Endothelial cell (in vitro differentiated cells): ENCODE measurements at regions not wholly inside any gene's neighbourhood (a gene's known extent, or its start where the extent isn't known, plus 50 kb on each side); places are given as distances from the start of the nearest gene placed in this dataset.

Experiments
- DNase-seq: peaks from one replicate; pipeline ENCODE4 v3.0.0; 2021; ENCODE audit warnings: low spot score
- H3K27ac Mint-ChIP-seq: one replicate; pipeline ENCODE4 v1.8.0; 2021; ENCODE audit warnings: mixed read lengths, inconsistent platforms; ENCODE audit not compliant: unreplicated experiment
- H3K27me3 Mint-ChIP-seq: one replicate; pipeline ENCODE4 v1.8.0; 2021; ENCODE audit warnings: mild to moderate bottlenecking, moderate library complexity, mixed read lengths, inconsistent platforms; ENCODE audit not compliant: unreplicated experiment
- H3K36me3 Mint-ChIP-seq: one replicate; pipeline ENCODE4 v1.8.0; 2021; ENCODE audit warnings: mild to moderate bottlenecking, low read depth, mixed read lengths, inconsistent platforms; ENCODE audit not compliant: unreplicated experiment
- H3K4me1 Mint-ChIP-seq: one replicate; pipeline ENCODE4 v1.8.0; 2021; ENCODE audit warnings: mild to moderate bottlenecking, mixed read lengths, inconsistent platforms; ENCODE audit not compliant: unreplicated experiment
- H3K4me3 Mint-ChIP-seq: one replicate; pipeline ENCODE4 v1.8.0; 2021; ENCODE audit warnings: mild to moderate bottlenecking, mixed read lengths, inconsistent platforms; ENCODE audit not compliant: unreplicated experiment
- H3K9me3 Mint-ChIP-seq: one replicate; pipeline ENCODE4 v1.8.0; 2021; ENCODE audit warnings: mixed read lengths, inconsistent platforms; ENCODE audit not compliant: unreplicated experiment
- CTCF ChIP-seq: fragments of 200-600 bp; sonication (generic); IDR thresholded peaks from one replicate; pipeline ENCODE4 v1.5.0; 2021; ENCODE audit warnings: antibody characterized with exemption; ENCODE audit not compliant: unreplicated experiment

GRCh38 chr11:21909145-21909544 is 283.7 kb upstream of the ANO5 start:
- H3K4me1 Mint-ChIP-seq: no peaks in the 10 kb centered on the region
- TF ChIP-seq CTCF: no peak
- no peaks in the 10 kb centered on the region for H3K27me3 Mint-ChIP-seq

DNA sequence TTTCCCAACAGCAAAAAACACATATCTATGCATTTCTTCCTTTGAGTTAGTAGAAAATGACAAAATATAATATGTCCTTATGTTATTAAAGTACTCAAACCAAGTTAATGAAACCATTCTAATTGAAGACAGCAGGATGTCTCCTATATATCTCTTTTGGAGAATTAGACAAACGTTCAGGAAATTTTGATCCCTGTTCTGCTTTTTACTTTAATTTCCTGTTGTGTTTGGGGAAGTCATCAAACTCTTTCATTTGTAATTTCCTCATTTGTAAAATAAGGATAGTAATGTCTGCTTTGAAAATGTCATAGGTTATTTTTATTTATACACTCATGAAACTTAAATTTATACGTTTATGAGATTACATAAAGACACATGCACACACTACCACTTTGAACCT is 281.8 kb upstream of the ANO5 start:
- Mint-ChIP-seq H3K9me3 (no peaks in the 10 kb centered on the region), H3K27ac (no peak overlapping the region), H3K27me3 (no peaks in the 10 kb centered on the region), H3K36me3 (no peaks in the 10 kb centered on the region), H3K4me3 (no peak overlapping the region), H3K4me1 (no peaks in the 10 kb centered on the region)
- TF ChIP-seq CTCF: no peak
- DNase-seq: no peak

More at GRCh38 chr11:21909145-21909544, 283.7 kb upstream of the ANO5 start:
- Mint-ChIP-seq H3K4me3 (no peak overlapping the region), H3K27ac (no peak overlapping the region), H3K9me3 (no peaks in the 10 kb centered on the region), H3K36me3 (no peaks in the 10 kb centered on the region)
- no peak for DNase-seq

DNA sequence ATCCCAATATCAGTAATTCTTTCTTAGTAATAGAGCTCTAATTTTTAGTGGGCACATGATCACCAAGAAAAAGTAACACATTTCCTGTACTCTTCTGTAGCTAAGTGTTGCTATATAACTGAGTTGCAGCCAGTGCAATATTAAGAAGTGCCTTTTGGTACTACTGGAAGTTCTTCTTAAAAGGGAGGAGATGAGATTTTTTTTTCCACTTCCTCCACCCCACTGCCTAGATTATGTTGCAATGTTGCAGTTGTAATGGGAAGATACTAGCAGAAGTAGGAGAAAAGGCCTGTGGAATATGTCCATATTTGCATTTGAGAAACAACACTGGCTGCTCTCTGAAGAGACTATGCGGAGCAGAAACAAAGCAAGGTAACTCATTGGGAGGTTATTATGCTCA is 280.6 kb upstream of the ANO5 start:
- TF ChIP-seq CTCF: no peak
- H3K27ac Mint-ChIP-seq: no peak overlapping the region

GRCh38 chr11:21921151-21921550 is 271.7 kb upstream of the ANO5 start:
- Mint-ChIP-seq H3K27ac (no peak overlapping the region), H3K9me3 (no peaks in the 10 kb centered on the region), H3K36me3 (no peaks in the 10 kb centered on the region), H3K4me1 (no peaks in the 10 kb centered on the region), H3K27me3 (no peaks in the 10 kb centered on the region), H3K4me3 (no peak overlapping the region)
- no peak for DNase-seq
- no peak for TF ChIP-seq CTCF

More for the DNA sequence above, 280.6 kb upstream of the ANO5 start:
- Mint-ChIP-seq H3K4me1 (no peaks in the 10 kb centered on the region), H3K36me3 (no peaks in the 10 kb centered on the region), H3K4me3 (no peak overlapping the region), H3K9me3 (no peaks in the 10 kb centered on the region), H3K27me3 (no peaks in the 10 kb centered on the region)
- no peak for DNase-seq

DNA sequence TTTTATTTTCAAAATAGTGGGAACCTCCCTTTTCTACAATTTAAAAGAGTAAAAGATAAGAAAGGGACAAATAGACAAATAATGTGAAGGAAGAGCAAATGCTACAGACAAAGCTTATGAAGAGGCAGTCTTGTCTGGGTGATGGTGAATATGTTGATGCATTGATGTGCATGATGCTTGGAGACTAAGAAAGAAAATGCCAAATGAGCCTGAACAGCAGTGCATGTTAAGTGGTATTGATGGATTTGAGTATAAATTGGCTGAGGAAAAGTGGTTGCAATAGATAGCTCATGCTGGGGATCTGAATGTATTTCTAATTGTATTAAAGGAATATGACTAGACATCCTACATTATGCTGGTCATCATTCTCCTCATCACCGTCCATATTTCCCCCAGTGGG is 268.6 kb upstream of the ANO5 start:
- H3K9me3 Mint-ChIP-seq: no peaks in the 10 kb centered on the region
- TF ChIP-seq CTCF: no peak
- H3K27me3 Mint-ChIP-seq: no peaks in the 10 kb centered on the region
- no peaks in the 10 kb centered on the region for H3K4me1 Mint-ChIP-seq
- no peaks in the 10 kb centered on the region for H3K36me3 Mint-ChIP-seq
- DNase-seq: no peak
- no peak overlapping the region for H3K4me3 Mint-ChIP-seq
- no peak overlapping the region for H3K27ac Mint-ChIP-seq
